Tibial nerve (tissue), 4 donors: ENCODE measurements at regions not wholly inside any gene's neighbourhood (a gene's known extent, or its start where the extent isn't known, plus 50 kb on each side); places are given as distances from the start of the nearest gene placed in this dataset.

Source experiments
- CTCF ChIP-seq, 5 experiments: fragments of 200-600 bp in 3 of 5; fragments of 450-650 bp in 2 of 5; sonication (generic) in 3 of 5; IDR thresholded peaks; one replicate each; pipeline ENCODE4 v1.5.1; 2016 to 2019; ENCODE audit warnings: antibody characterized with exemption in 5 of 5, mild to moderate bottlenecking in 3 of 5, moderate library complexity in 2 of 5
- EP300 ChIP-seq, 2 donors: sonication (generic); formaldehyde crosslinking; IDR thresholded peaks; one replicate each; pipeline ENCODE4 v1.6.1; 2017; ENCODE audit warnings: antibody characterized with exemption in 2 of 2, mild to moderate bottlenecking in 1 of 2
- POLR2A ChIP-seq, 2 donors: fragments of 450-650 bp; IDR thresholded peaks; one replicate each; pipeline ENCODE4 v1.6.1; 2017; ENCODE audit warnings: antibody characterized with exemption in 2 of 2, mild to moderate bottlenecking in 2 of 2, moderate library complexity in 2 of 2

GRCh38 chr3:157999246-157999645 lies 107.0 kb downstream of the SHOX2 start:
- TF ChIP-seq CTCF (IDR thresholded peaks at IDR 0.05) (no peak), POLR2A (IDR thresholded peaks at IDR 0.05) (no peak), EP300 (IDR thresholded peaks at IDR 0.05) (no peak)
